Tongue (tissue), 1 donor: ENCODE measurements at regions not wholly inside any gene's neighbourhood (a gene's known extent, or its start where the extent isn't known, plus 50 kb on each side); places are given as distances from the start of the nearest gene placed in this dataset.
A peak's percentile ranks its signal among the peaks of the same experiment; 100 is the strongest.
"Not testable (repeated sequence)": the region's sequence is repeated elsewhere in the genome, so short reads cannot be mapped to it uniquely, and the experiment has no call there.

Experiments used
- DNase-seq: peaks from one replicate; pipeline ENCODE4 v3.0.0-alpha.2; 2015

GRCh38 chr13:67916650-67917049 lies 686.5 kb upstream of the PCDH9 start:
- no peak for DNase-seq

- DNase-seq, result no peak
These were observed 684.4 kb upstream of the PCDH9 start for GRCh38 chr13:67914535-67914934.

GRCh38 chr13:67902960-67903359 lies 672.8 kb upstream of the PCDH9 start:
- DNase-seq, result not testable (repeated sequence)

- DNase-seq, result no peak
These were observed 650.8 kb upstream of the PCDH9 start for GRCh38 chr13:67880916-67881315.

GRCh38 chr13:67878376-67878775 lies 648.2 kb upstream of the PCDH9 start:
- no peak for DNase-seq

- no peak for DNase-seq
These were observed 646.9 kb upstream of the PCDH9 start for GRCh38 chr13:67877031-67877430.

GRCh38 chr13:67867206-67867605 lies 637.1 kb upstream of the PCDH9 start:
- DNase-seq, result no peak

- DNase-seq, result no peak
These were observed 630.2 kb upstream of the PCDH9 start for GRCh38 chr13:67860315-67860714.

GRCh38 chr13:67859904-67860303 lies 629.8 kb upstream of the PCDH9 start:
- no peak for DNase-seq

GRCh38 chr13:67857581-67858310 lies 627.6 kb upstream of the PCDH9 start:
- DNase-seq, result no peak

- no peak for DNase-seq
These were observed 626.8 kb upstream of the PCDH9 start for GRCh38 chr13:67856955-67857354.

- DNase-seq, result no peak
These were observed 625.7 kb upstream of the PCDH9 start for GRCh38 chr13:67855741-67856238.

- no peak for DNase-seq
These were observed 624.9 kb upstream of the PCDH9 start for GRCh38 chr13:67854990-67855389.

GRCh38 chr13:67844574-67844973 lies 614.4 kb upstream of the PCDH9 start:
- DNase-seq, result no peak

GRCh38 chr13:67841071-67841470 lies 610.9 kb upstream of the PCDH9 start:
- no peak for DNase-seq

- no peak for DNase-seq
These were observed 603.4 kb upstream of the PCDH9 start for GRCh38 chr13:67833564-67833963.

- DNase-seq, result no peak
These were observed 599.5 kb upstream of the PCDH9 start for GRCh38 chr13:67829641-67830040.

GRCh38 chr13:67827992-67828391 lies 597.9 kb upstream of the PCDH9 start:
- DNase-seq, result no peak

GRCh38 chr13:67821606-67822005 lies 591.5 kb upstream of the PCDH9 start:
- no peak for DNase-seq

- DNase-seq, result peak; percentile 90
These were observed 576.7 kb upstream of the PCDH9 start for GRCh38 chr13:67806796-67807195.

GRCh38 chr13:67803118-67803517 lies 573.0 kb upstream of the PCDH9 start:
- DNase-seq, result no peak

GRCh38 chr13:67792151-67792676 lies 562.1 kb upstream of the PCDH9 start:
- peak; percentile 57 for DNase-seq

GRCh38 chr13:67791047-67791446 lies 560.9 kb upstream of the PCDH9 start:
- peak; percentile 7 for DNase-seq

- DNase-seq, result no peak
These were observed 546.0 kb upstream of the PCDH9 start for GRCh38 chr13:67776151-67776550.
